BLaER1 treated with 17β-estradiol and CSF1 and Interleukin-3, amounts not matched to agents 10 nM and 100 nM (cell line): ENCODE measurements at regions not wholly inside any gene's neighbourhood (a gene's known extent, or its start where the extent isn't known, plus 50 kb on each side); places are given as distances from the start of the nearest gene placed in this dataset.
"Not testable (repeated sequence)": the region's sequence is repeated elsewhere in the genome, so short reads cannot be mapped to it uniquely, and the experiment has no call there.

ENCODE experiments used
- H3K27ac ChIP-seq, 11 experiments: shearing (Covaris generic); formaldehyde crosslinking; 2 replicates each; pipeline ENCODE4 v1.8.1; 2022
- H3K27me3 ChIP-seq, 11 experiments: shearing (Covaris generic); formaldehyde crosslinking; 2 replicates each; pipeline ENCODE4 v1.8.1; 2022
- H3K36me3 ChIP-seq, 11 experiments: shearing (Covaris generic); formaldehyde crosslinking; 2 replicates each; pipeline ENCODE4 v1.8.1; 2022
- H3K4me1 ChIP-seq, 10 experiments: shearing (Covaris generic); formaldehyde crosslinking; 2 replicates each; pipeline ENCODE4 v1.8.1; 2022
- H3K4me2 ChIP-seq, 11 experiments: shearing (Covaris generic); formaldehyde crosslinking; 2 replicates each; pipeline ENCODE4 v1.8.1; 2022
- H3K4me3 ChIP-seq, 10 experiments: shearing (Covaris generic); formaldehyde crosslinking; 2 replicates each; pipeline ENCODE4 v1.8.1; 2022
- H3K9ac ChIP-seq, 11 experiments: shearing (Covaris generic); formaldehyde crosslinking; 2 replicates each; pipeline ENCODE4 v1.8.1; 2022
- H3K9me3 ChIP-seq, 11 experiments: shearing (Covaris generic); formaldehyde crosslinking; replicated peaks in 1 of 11; 2 replicates each; pipeline ENCODE4 v1.8.1; 2022
- H4K20me1 ChIP-seq, 11 experiments: shearing (Covaris generic); formaldehyde crosslinking; 2 replicates each; pipeline ENCODE4 v1.8.1; 2022
- Cebpa-rat ChIP-seq, 11 experiments: shearing (Covaris generic); IDR thresholded peaks; 2 replicates each; pipeline ENCODE4 v1.8.1; 2022

DNA sequence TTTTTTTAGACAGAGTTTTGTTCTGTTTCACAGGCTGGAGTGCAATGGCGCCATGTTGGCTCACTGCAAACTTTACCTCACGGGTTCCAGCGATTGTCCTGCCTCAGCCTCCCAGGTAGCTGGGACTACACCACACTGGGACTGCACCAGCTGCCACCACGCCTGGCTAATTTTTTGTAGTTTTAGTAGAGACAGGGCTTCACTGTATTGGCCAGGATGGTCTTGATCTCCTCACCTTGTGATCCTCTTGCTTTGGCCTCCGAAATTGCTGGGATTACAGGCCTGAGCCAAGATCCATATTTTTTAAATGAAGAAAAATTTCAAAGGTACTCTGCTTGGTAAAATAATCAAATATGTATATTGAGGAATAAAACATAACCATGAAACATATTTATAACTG is 195.8 kb upstream of the TPTE start:
- H3K27me3 ChIP-seq, H3K4me2 ChIP-seq, H3K27ac ChIP-seq, H3K9ac ChIP-seq, H4K20me1 ChIP-seq, H3K4me1 ChIP-seq, H3K4me3 ChIP-seq, H3K36me3 ChIP-seq: not testable (repeated sequence)
- H3K9me3 ChIP-seq = peaks cover 37 to 48% (median 43%) of the 10 kb centered on the region in 11 experiments

DNA sequence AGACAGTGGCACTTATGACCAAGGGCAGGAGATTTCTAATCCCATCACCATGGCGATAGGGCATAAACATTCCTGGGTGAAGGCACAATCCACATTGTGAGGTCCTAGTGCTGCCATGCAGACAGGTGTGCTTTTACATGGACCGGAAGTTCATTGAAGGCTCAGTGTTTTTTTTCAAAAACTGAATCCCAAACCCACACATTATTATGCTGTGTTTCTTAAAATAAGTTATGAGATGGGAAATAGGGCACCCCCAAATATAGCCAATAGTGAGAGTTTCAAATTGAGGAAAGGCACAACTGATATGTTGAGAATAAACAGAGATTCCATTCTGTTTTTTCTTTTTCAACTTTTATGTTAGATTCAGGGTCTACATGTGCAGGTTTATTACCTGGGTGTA is 195.2 kb upstream of the TPTE start:
- H3K27me3 ChIP-seq, H3K4me1 ChIP-seq, H4K20me1 ChIP-seq, H3K4me2 ChIP-seq, H3K4me3 ChIP-seq, H3K9ac ChIP-seq, H3K27ac ChIP-seq, H3K36me3 ChIP-seq: not testable (repeated sequence)
- peaks cover 43 to 54% (median 49%) of the 10 kb centered on the region in 11 experiments for H3K9me3 ChIP-seq

DNA sequence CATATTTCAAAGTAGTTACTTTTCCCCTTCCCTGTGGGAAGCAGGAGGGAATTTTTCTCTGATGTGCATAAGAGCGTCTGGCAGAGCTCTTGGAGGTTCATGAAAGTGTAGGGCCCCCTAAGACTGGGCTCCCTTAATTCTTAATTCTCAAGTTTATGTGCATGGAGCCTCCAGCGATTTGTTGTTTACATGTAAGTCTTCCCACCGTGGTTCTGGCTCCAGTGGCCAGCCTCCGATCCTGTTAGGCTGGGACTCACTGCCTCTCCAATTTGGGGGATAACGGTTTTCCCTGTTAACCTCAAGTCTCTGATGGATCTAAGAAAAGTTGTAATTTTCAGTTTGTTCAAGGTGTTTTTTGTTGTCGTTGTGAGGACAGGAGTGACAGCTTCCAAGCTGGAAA is 192.7 kb upstream of the TPTE start:
- not testable (repeated sequence) for H3K9ac ChIP-seq, H3K27ac ChIP-seq, H3K4me2 ChIP-seq, H4K20me1 ChIP-seq, H3K4me3 ChIP-seq, H3K4me1 ChIP-seq, H3K36me3 ChIP-seq, H3K27me3 ChIP-seq
- H3K9me3 ChIP-seq = peaks cover 45 to 57% (median 52%) of the 10 kb centered on the region in 11 experiments

DNA sequence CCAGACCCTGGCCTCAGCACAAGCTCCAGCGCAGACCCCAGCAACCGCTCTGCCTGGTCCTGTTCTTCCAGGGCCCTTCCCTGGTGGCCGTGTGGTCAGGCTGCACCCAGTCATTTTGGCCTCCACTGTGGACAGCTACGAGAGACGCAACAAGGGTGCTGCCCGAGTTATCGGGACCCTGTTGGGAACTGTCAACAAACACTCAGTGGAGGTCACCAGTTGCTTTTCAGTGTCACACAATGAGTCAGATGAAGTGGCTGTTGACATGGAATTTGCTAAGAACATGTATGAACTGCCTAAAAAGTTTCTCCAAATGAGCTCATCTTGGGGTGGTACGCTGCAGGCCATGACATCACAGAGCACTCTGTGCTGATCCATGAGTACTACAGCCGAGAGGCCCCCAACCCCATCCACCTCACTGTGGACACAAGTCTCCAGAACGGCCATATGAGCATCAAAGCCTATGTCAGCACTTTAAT is 190.7 kb upstream of the TPTE start:
- peaks cover 37 to 49% (median 44%) of the 10 kb centered on the region in 11 experiments for H3K9me3 ChIP-seq
- not testable (repeated sequence) for H3K9ac ChIP-seq, H3K27ac ChIP-seq, H4K20me1 ChIP-seq, H3K4me1 ChIP-seq, H3K4me3 ChIP-seq, H3K36me3 ChIP-seq, H3K27me3 ChIP-seq
- peak overlapping the region in 1 of 11 experiments; percentile 2; a peak in 2 of 22 replicates for H3K4me2 ChIP-seq

DNA sequence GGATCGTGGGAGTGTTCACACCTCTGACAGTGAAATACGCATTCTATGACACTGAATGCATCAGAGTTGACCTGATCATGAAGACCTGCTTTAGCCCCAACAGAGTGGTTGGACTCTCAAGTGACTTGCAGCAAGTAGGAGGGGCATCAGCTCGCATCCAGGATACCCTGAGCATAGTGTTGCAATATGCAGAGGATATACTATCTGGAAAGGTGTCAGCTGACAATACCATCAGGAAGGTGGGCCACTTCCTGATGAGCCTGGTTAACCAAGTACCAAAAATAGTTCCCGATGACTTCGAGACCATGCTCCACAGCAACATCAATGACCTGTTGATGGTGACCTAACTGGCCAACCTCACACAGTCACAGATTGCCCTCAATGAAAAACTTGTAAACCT is 190.2 kb upstream of the TPTE start:
- peaks cover 33 to 45% (median 39%) of the 10 kb centered on the region in 11 experiments for H3K9me3 ChIP-seq
- H3K36me3 ChIP-seq, H3K4me3 ChIP-seq: not testable (repeated sequence)

DNA sequence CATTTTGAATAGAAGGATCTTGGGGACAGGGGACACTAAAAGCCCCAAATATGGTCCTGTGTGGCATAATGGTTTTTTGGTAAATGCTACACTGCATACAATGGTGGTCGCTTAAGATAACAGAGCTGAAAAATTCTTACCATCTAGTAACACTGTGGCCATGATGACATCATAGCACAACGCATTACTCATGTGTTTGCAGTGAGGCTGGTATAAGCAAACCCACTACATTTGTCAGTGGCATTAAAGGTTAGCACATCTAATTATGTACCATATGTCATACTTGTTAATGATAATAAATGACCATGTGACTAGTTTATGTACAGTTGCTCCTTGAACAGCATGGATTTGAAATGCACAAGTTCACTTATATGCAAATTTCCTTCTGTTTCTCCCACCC is 188.4 kb upstream of the TPTE start:
- not testable (repeated sequence) for H3K27ac ChIP-seq, H3K4me1 ChIP-seq, H3K36me3 ChIP-seq, H3K4me3 ChIP-seq, H3K27me3 ChIP-seq, H3K4me2 ChIP-seq, H3K9ac ChIP-seq, H4K20me1 ChIP-seq
- H3K9me3 ChIP-seq = peaks cover 15 to 29% (median 24%) of the 10 kb centered on the region in 11 experiments; a peak in 21 of 22 replicates

More for the DNA sequence above, 190.2 kb upstream of the TPTE start:
- not testable (repeated sequence) for H4K20me1 ChIP-seq, H3K27ac ChIP-seq, H3K4me1 ChIP-seq, H3K27me3 ChIP-seq, H3K9ac ChIP-seq
- peak overlapping the region in 6 of 11 experiments; percentile 1 to 3 (median 2); a peak in 7 of 22 replicates for H3K4me2 ChIP-seq
- peak in 5 of 11 experiments; percentile 23 to 58 (median 36); a peak in 5 of 22 replicates for TF ChIP-seq Cebpa-rat (IDR thresholded peaks at IDR 0.05)

DNA sequence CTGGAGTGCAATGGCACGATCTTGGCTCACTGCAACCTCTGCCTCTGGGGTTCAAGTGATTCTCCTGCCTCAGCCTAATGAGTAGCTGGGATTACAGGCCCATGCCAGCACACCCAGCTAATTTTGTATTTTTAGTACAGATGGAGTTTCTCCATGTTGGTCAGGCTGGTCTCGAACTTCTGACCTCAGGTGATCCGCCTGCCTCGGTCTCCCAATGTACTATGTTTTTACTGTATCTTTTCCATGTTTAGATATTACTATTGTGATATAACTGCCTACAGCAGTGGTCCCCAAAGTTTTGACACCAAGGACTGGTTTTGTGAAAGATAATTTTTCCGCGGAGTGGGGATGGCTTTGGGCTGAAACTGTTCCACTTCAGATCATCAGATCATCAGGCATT is 187.0 kb upstream of the TPTE start:
- not testable (repeated sequence) for H4K20me1 ChIP-seq, H3K27me3 ChIP-seq, H3K27ac ChIP-seq, H3K4me2 ChIP-seq, H3K9ac ChIP-seq, H3K36me3 ChIP-seq, H3K4me3 ChIP-seq, H3K4me1 ChIP-seq
- H3K9me3 ChIP-seq = peaks cover 7 to 18% (median 16%) of the 10 kb centered on the region in 11 experiments; a peak in 18 of 22 replicates

DNA sequence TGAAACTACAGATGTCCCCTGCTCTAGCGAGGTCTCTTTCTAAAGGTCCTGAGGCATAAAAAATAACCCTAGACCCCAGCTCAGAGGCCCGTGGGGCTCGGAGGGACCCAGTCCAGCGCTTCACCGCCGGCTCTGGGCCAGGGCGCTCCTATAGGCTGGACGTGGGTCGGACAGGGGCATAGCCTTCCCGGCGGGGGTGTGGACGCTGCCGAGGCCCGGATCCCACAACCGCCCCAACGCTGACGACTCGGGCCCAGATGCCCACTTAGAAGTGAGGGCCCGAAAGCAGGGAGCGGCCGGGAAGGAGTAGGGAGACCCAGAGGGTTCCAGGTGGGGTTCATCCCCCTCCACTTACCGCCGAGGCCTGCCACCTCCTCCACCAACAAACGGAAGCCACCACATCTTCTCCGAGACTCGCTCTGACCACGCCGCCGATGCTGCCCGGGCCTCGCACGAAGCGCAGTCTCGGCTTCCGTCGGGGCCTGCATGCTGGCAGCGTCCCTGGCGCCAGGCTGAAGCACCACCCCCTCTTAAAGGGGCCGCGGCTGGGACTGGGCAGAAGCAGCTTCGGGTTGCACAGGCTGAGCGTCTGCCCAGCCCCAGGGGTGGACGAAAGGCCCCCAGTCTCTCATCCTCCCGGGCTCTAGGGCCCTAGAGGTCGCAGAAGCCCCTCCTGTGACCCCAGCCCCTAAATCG is 179.0 kb upstream of the TPTE start:
- not testable (repeated sequence) for H3K27me3 ChIP-seq, H3K4me1 ChIP-seq, H3K27ac ChIP-seq, H3K4me2 ChIP-seq, H3K9ac ChIP-seq, H3K36me3 ChIP-seq, H4K20me1 ChIP-seq, H3K4me3 ChIP-seq
- peaks cover 29 to 50% (median 43%) of the 10 kb centered on the region in 11 experiments for H3K9me3 ChIP-seq

DNA sequence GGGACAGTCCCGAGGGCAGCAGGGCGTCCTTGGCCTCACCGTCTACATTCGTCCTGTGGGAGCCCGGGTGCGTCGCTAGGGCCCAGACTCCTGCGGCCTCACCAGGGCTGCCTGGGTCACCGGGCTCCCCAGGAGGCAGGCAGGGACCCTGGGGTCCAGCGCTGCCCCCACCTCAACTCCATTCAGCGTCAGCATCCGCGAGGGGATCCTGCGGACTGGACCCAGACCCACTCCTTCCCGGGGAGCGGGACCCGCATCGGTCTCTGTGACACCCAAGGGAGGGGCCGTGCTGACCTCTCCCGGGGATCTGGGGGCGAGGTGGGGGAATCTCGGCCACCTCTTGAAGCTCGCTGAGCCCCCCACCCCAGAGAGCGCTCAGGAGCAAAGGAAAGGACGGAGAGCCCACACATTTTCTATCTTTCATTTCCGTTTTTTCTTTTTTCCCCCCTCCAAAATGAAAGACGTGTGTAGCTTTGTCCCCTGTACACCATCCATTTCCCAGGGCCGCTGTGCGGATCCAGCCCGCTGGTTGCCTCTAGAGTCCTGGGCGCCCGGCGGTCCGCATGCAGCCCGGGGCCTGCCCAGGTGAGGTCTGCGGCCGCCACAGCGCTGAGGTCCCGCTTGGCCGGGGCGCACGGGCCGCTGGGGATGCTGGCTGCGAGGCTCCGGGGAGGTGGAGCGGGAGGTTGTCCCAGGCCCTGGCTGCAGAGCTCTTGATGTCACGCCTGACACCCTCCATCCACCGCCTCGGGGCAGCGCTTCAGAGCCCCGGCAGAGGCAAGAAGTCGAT is 178.0 kb upstream of the TPTE start:
- Histone ChIP-seq H3K4me3 (0 out of 20 replicates have a peak overlapping the region, but pooled peaks of 1 of the 10 experiments have one; percentile 10), H3K9me3 (peaks cover 37 to 59% (median 51%) of the 10 kb centered on the region in 11 experiments)
- H3K36me3 ChIP-seq, H4K20me1 ChIP-seq, H3K4me1 ChIP-seq, H3K27me3 ChIP-seq, H3K4me2 ChIP-seq, H3K27ac ChIP-seq, H3K9ac ChIP-seq: not testable (repeated sequence)

DNA sequence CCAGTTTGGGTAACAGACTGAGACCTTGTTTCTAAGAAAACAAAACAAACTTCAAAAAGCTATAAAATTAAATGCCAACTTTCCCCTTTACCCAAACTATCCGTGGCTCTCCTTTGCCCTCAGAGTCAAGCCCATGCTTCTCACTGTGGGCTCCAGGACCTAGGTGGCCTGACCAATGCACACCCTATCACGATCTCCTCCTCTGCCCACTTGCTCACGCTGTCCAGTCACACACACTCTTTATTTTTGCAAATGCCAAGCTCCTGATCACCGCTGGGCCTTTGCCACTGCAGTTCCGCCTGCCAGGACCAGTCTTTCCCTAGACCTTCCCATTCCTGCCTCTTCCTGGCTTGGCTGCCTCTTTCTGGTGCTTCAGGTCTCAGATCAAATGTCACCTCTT is 177.1 kb upstream of the TPTE start:
- H3K9me3 ChIP-seq = peaks cover 37 to 59% (median 51%) of the 10 kb centered on the region in 11 experiments
- not testable (repeated sequence) for H3K36me3 ChIP-seq, H3K4me1 ChIP-seq, H3K27me3 ChIP-seq, H3K4me3 ChIP-seq, H3K4me2 ChIP-seq, H3K27ac ChIP-seq, H3K9ac ChIP-seq, H4K20me1 ChIP-seq

DNA sequence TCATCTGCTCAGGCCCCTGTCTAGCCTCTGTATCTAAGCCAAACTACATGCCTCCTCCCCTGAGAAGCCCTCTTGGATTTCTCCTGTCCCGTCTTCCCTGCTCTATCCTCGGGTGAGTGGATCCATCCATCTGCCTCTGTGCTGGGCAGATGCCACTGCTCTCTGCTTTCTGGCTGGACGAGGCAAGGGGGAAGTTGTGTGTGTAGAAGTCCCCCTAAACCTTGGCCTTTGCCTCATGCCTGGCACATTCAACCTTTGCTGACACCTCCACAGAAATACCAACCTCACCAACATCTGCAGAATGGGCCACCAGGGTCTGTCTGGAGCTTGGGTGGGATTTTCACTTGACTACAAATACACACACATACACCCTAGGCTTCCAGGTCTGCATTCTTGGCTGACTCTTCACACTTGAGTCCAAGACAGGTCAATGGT is 176.2 kb upstream of the TPTE start:
- H3K9ac ChIP-seq, H4K20me1 ChIP-seq, H3K4me1 ChIP-seq, H3K27me3 ChIP-seq, H3K4me2 ChIP-seq, H3K4me3 ChIP-seq, H3K27ac ChIP-seq, H3K36me3 ChIP-seq: not testable (repeated sequence)
- peaks cover 37 to 59% (median 51%) of the 10 kb centered on the region in 11 experiments for H3K9me3 ChIP-seq

DNA sequence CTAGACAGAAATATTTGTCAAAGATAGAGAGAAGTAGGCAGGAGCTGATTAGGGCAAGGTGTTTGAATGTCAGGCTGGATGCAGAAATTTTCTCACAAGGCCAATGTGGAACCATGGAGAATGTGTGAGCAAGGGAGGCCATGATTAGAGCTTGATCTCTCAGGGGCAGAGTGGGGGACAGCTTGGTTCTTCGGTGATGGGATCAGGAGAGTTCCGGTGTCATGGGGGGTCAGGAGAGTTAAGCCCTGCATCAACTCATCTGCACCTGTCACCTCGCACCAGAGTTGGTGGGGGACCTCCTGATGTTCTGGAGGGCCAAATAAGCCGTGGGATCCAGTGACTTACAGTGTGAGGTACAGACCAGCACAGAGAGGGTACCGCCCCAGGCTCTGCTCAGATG is 175.1 kb upstream of the TPTE start:
- H3K9me3 ChIP-seq = peaks cover 37 to 59% (median 51%) of the 10 kb centered on the region in 11 experiments
- not testable (repeated sequence) for H3K27ac ChIP-seq

DNA sequence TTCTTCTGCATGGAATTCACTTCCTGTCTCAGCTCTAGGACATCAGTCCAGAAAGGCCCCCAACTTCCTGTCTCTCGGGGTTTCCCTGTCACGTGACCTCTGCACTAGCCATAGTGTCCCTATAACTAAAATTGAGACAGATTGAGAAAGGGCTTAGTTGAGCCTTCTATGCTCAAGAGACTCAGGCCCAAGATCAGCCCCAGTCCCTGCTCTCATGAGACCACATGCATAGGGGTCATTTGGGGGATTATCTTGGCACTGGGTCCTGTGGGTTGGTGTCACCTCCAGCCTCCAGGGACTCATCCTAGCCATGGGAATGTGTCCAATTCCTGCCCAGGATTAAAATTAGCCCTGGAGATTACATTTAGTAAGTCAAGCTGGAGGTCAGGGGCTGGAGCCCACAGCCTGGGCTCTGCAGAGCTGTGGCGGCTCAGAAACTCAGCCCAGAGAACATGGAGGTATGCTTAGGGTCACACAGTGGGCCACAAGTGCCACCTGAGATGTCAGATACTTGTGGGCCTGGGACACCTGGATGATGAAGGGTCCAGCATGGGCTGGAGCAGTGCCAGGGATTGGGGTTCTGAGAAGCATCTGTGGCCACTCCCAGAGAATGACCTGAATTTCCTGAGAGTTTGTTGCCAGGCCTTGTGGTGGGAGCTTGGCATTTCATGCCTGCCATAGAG is 174.3 kb upstream of the TPTE start:
- H3K27ac ChIP-seq, H3K27me3 ChIP-seq, H3K4me3 ChIP-seq, H3K4me1 ChIP-seq, H4K20me1 ChIP-seq, H3K36me3 ChIP-seq, H3K9ac ChIP-seq, H3K4me2 ChIP-seq: not testable (repeated sequence)
- peaks cover 35 to 54% (median 47%) of the 10 kb centered on the region in 11 experiments for H3K9me3 ChIP-seq

More for the DNA sequence above, 175.1 kb upstream of the TPTE start:
- not testable (repeated sequence) for H4K20me1 ChIP-seq, H3K27me3 ChIP-seq, H3K4me2 ChIP-seq, H3K4me3 ChIP-seq, H3K4me1 ChIP-seq, H3K36me3 ChIP-seq, H3K9ac ChIP-seq
